Upper lobe of left lung (tissue), 4 donors: ENCODE measurements at regions not wholly inside any gene's neighbourhood (a gene's known extent, or its start where the extent isn't known, plus 50 kb on each side); places are given as distances from the start of the nearest gene placed in this dataset.

Source experiments
- CTCF ChIP-seq, 6 experiments: fragments of 450-650 bp in 4 of 6; fragments of 200-600 bp in 2 of 6; sonication (generic) in 2 of 6; IDR thresholded peaks; one replicate each; pipeline ENCODE4 v1.5.1; 2016 to 2019; ENCODE audit warnings: antibody characterized with exemption in 6 of 6
- POLR2A ChIP-seq, 4 donors: fragments of 450-650 bp; IDR thresholded peaks; one replicate each; pipeline ENCODE4 v1.5.1; 2016 to 2017; ENCODE audit warnings: antibody characterized with exemption in 4 of 4, mild to moderate bottlenecking in 2 of 4
- POLR2AphosphoS5 ChIP-seq, 2 donors: sonication (generic); formaldehyde crosslinking; IDR thresholded peaks; one replicate each; pipeline ENCODE4 v1.5.1; 2017; ENCODE audit warnings: antibody characterized with exemption in 2 of 2

DNA sequence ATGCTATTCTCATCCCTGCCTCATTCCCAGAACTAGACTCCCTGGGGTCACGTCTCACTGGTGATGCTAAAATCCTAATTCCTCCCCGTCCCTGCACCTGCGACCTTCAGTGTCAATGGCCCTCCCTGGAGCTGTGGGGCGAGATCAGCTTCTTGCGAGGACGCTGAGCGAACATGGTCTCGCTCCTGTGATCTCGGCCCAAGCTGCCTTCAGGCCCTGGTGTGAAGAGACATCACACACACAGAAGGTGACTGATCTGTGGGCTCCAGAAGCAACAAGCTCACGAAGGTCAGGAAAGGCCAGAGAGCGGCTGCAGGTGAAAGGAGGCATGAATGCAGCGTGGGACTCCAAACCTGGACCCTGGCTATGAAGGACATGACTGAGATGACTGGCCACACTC is 139.5 kb upstream of the CST7 start:
- no peak for TF ChIP-seq CTCF (IDR thresholded peaks at IDR 0.05)
- TF ChIP-seq POLR2A (IDR thresholded peaks at IDR 0.05), result no peak
- TF ChIP-seq POLR2AphosphoS5 (IDR thresholded peaks at IDR 0.05), result no peak
